Endothelial cell of umbilical vein (primary cell): ENCODE measurements at regions not wholly inside any gene's neighbourhood (a gene's known extent, or its start where the extent isn't known, plus 50 kb on each side); places are given as distances from the start of the nearest gene placed in this dataset.

Experiments used
- BruUV-seq: library from RNA; stranded (reverse); fragments of 400-500 nt; replicated peaks from 2 replicates; lab custom pipeline; 2021; lab: Mats Ljungman, UMichigan
- CTCF ChIA-PET: fragments of 300-600, 350-600 bp; sonication (Branson Sonifier 250); formaldehyde crosslinking; loops from one replicate; lab custom pipeline; 2021; ENCODE audit warnings: antibody characterized with exemption, inconsistent platforms; lab: Charles Lee
- POLR2A ChIA-PET: fragments of 300-600, 350-600 bp; sonication (Branson Sonifier 250); formaldehyde crosslinking; loops from one replicate; lab custom pipeline; 2021; ENCODE audit warnings: antibody characterized with exemption, inconsistent platforms; lab: Charles Lee
- DNase-seq: peaks from one replicate; pipeline ENCODE4 v3.0.0-alpha.2; 2011; ENCODE audit warnings: low read depth, low spot score
- FAIRE-seq: peaks from 2 replicates; lab custom pipeline; 2011; peaks lifted over from hg19 to GRCh38; lab: Jason Lieb, UNC
- H2AFZ ChIP-seq: 2 replicates; pipeline ENCODE4 v1.6.0; 2012; ENCODE audit warnings: low read depth, low read length, control low read depth, inconsistent platforms
- H3K27ac ChIP-seq: 2 replicates; pipeline ENCODE4 v1.5.1; 2011; ENCODE audit warnings: low read depth, mild to moderate bottlenecking, control low read depth, low read length, moderate library complexity; ENCODE audit not compliant: insufficient read depth
- H3K27me3 ChIP-seq, 2 experiments: 2 replicates each; pipeline versions ENCODE4 v1.6.0 to v1.6.1; 2011; ENCODE audit warnings: low read length in 2 of 2, mixed read lengths in 1 of 2; ENCODE audit not compliant: control insufficient read depth in 2 of 2, insufficient read depth in 2 of 2
- H3K36me3 ChIP-seq, 2 experiments: 2 replicates in 1 of 2; 3 replicates in 1 of 2; pipeline ENCODE4 v1.5.1; 2011; ENCODE audit warnings: low read length in 2 of 2, mild to moderate bottlenecking in 1 of 2, moderate library complexity in 1 of 2; ENCODE audit not compliant: control insufficient read depth in 2 of 2, insufficient read depth in 2 of 2; ENCODE audit errors: extremely low read depth in 1 of 2
- H3K4me1 ChIP-seq: 3 replicates; pipeline ENCODE4 v1.5.1; 2011; ENCODE audit warnings: mild to moderate bottlenecking, low read length; ENCODE audit not compliant: control insufficient read depth, insufficient read depth; ENCODE audit errors: extremely low read depth
- H3K4me2 ChIP-seq: 2 replicates; pipeline ENCODE4 v1.6.1; 2011; ENCODE audit warnings: low read length, control low read depth, mixed read lengths; ENCODE audit not compliant: insufficient read depth
- H3K4me3 ChIP-seq, 3 experiments: fragments of 200-600 bp in 1 of 3; sonication (generic), shearing (Covaris generic) in 1 of 3; replicated peaks in 1 of 3; 2 replicates each; pipeline ENCODE4 v1.5.1; 2011 to 2016; ENCODE audit warnings: control low read depth in 3 of 3, low read length in 3 of 3, mild to moderate bottlenecking in 2 of 3, inconsistent platforms in 1 of 3, low read depth in 1 of 3, moderate library complexity in 1 of 3; ENCODE audit not compliant: insufficient read depth in 1 of 3
- H3K79me2 ChIP-seq: 2 replicates; pipeline ENCODE4 v1.6.0; 2012; ENCODE audit warnings: low read length, inconsistent platforms; ENCODE audit not compliant: control insufficient read depth, insufficient read depth
- H3K9ac ChIP-seq: replicated peaks from 2 replicates; pipeline ENCODE3; 2011; ENCODE audit warnings: low read length, control low read depth; ENCODE audit not compliant: insufficient read depth; ENCODE audit errors: extremely low read depth
- H3K9me1 ChIP-seq: replicated peaks from 3 replicates; pipeline ENCODE4 v1.6.0; 2011; ENCODE audit warnings: mild to moderate bottlenecking, low read length; ENCODE audit not compliant: control insufficient read depth, insufficient read depth; ENCODE audit errors: extremely low read depth
- H3K9me3 ChIP-seq: replicated peaks from 2 replicates; pipeline ENCODE4 v1.5.1; 2012; ENCODE audit warnings: low read length, inconsistent platforms; ENCODE audit not compliant: control insufficient read depth, insufficient read depth
- H4K20me1 ChIP-seq: replicated peaks from 2 replicates; pipeline ENCODE3; 2011; ENCODE audit warnings: mild to moderate bottlenecking, low read length; ENCODE audit not compliant: control insufficient read depth, insufficient read depth; ENCODE audit errors: extremely low read depth
- EZH2 ChIP-seq: IDR thresholded peaks from 2 replicates; pipeline ENCODE4 v1.6.1; 2012; ENCODE audit warnings: borderline replicate concordance, low read depth, mild to moderate bottlenecking, moderate library complexity, low read length, inconsistent platforms; ENCODE audit not compliant: severe bottlenecking
- FOS ChIP-seq: IDR thresholded peaks from 2 replicates; pipeline ENCODE4 v1.6.1; 2011; ENCODE audit warnings: mild to moderate bottlenecking, low read length, moderate library complexity, borderline replicate concordance; ENCODE audit not compliant: insufficient read depth
- JUN ChIP-seq: IDR thresholded peaks from 2 replicates; pipeline ENCODE4 v1.6.1; 2011; ENCODE audit warnings: borderline replicate concordance, low read depth; ENCODE audit not compliant: insufficient read length, insufficient read depth
- MYC ChIP-seq: IDR thresholded peaks from one replicate; pipeline ENCODE4 v1.6.1; 2011; ENCODE audit warnings: mild to moderate bottlenecking, low read depth, low read length
- POLR2A ChIP-seq: IDR thresholded peaks from 2 replicates; pipeline ENCODE4 v1.6.1; 2012; ENCODE audit warnings: low read depth, mild to moderate bottlenecking, control low read depth, low read length
- POLR2AphosphoS5 ChIP-seq: IDR thresholded peaks from 2 replicates; pipeline ENCODE4 v1.6.1; 2012; ENCODE audit warnings: low read depth, mild to moderate bottlenecking, control low read depth, low read length, moderate library complexity; ENCODE audit not compliant: insufficient read depth
- dilution Hi-C: fragments of 300-500 bp; cut with MboI; formaldehyde crosslinking; loops from one replicate; pipeline ENCODE4 v1.15.0; 2019; ENCODE audit warnings: low sequenced_read_pairs; ENCODE audit not compliant: extremely low pct_ligation_motif_present
- intact Hi-C: fragments of 100-400 bp; cut with micrococcal nuclease; formaldehyde crosslinking; loops from one replicate; pipeline ENCODE4 v1.10.0; 2022
- TF ChIP-seq, protein P1 (sequence below): IDR thresholded peaks from 2 replicates; pipeline ENCODE4 v1.6.1; 2011; ENCODE audit not compliant: insufficient read depth, insufficient read length
- TF ChIP-seq, protein P2 (sequence below), 2 donors: IDR thresholded peaks; 1 replicate in 1 of 2; 2 replicates in 1 of 2; pipeline ENCODE4 v1.5.1; 2011; ENCODE audit warnings: low read length in 2 of 2, mild to moderate bottlenecking in 2 of 2, moderate library complexity in 2 of 2, control low read depth in 1 of 2, inconsistent platforms in 1 of 2, low read depth in 1 of 2; ENCODE audit not compliant: insufficient read depth in 1 of 2; ENCODE audit errors: extremely low read depth in 1 of 2

GRCh38 chr11:24246715-24247114, 250.1 kb upstream of the LUZP2 start:
- Histone ChIP-seq H3K4me2 (no peak overlapping the region), H3K4me1 (no peaks in the 10 kb centered on the region), H3K9ac (no peak overlapping the region), H3K79me2 (no peaks in the 10 kb centered on the region), H3K27me3 (no peaks in the 10 kb centered on the region), H3K9me3 (no peaks in the 10 kb centered on the region), H2AFZ (no peak overlapping the region), H3K36me3 (no peaks in the 10 kb centered on the region), H4K20me1 (no peaks in the 10 kb centered on the region), H3K4me3 (no peak overlapping the region), H3K27ac (no peak overlapping the region), H3K9me1 (no peaks in the 10 kb centered on the region)
- BruUV-seq, result no TSS peak
- ChIA-PET POLR2A (no interaction called here), CTCF (interaction anchor here (1.0 to 1.9 kb wide), 3 partner anchors 9 to 42 kb away, joined by 3 to 8 read pairs (median 3); no protein-coding TSS in a partner anchor)
- DNase-seq (no peak), FAIRE-seq (no peak)
- TF ChIP-seq POLR2AphosphoS5, result no peak
- TF ChIP-seq, protein P1, sequence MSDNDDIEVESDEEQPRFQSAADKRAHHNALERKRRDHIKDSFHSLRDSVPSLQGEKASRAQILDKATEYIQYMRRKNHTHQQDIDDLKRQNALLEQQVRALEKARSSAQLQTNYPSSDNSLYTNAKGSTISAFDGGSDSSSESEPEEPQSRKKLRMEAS, result no peak
- no peak for TF ChIP-seq MYC
- TF ChIP-seq, protein P2, sequence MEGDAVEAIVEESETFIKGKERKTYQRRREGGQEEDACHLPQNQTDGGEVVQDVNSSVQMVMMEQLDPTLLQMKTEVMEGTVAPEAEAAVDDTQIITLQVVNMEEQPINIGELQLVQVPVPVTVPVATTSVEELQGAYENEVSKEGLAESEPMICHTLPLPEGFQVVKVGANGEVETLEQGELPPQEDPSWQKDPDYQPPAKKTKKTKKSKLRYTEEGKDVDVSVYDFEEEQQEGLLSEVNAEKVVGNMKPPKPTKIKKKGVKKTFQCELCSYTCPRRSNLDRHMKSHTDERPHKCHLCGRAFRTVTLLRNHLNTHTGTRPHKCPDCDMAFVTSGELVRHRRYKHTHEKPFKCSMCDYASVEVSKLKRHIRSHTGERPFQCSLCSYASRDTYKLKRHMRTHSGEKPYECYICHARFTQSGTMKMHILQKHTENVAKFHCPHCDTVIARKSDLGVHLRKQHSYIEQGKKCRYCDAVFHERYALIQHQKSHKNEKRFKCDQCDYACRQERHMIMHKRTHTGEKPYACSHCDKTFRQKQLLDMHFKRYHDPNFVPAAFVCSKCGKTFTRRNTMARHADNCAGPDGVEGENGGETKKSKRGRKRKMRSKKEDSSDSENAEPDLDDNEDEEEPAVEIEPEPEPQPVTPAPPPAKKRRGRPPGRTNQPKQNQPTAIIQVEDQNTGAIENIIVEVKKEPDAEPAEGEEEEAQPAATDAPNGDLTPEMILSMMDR (IDR thresholded peaks at IDR 0.05; ENCODE audit: extremely low read depth in 1 of 2, insufficient read depth in 1 of 2, low read depth in 1 of 2, low read length in 2 of 2), result no peak
- TF ChIP-seq JUN, result no peak
- no peak for TF ChIP-seq EZH2
- TF ChIP-seq POLR2A, result no peak
- TF ChIP-seq FOS, result no peak
- dilution Hi-C loops, result no loop called here
- intact Hi-C loops, result no loop called here
